Hematopoietic multipotent progenitor cell treated with erythropoietin and hydrocortisone succinate and interleukin-3 and kit ligand, for 4 days (in vitro differentiated cells): ENCODE measurements at regions not wholly inside any gene's neighbourhood (a gene's known extent, or its start where the extent isn't known, plus 50 kb on each side); places are given as distances from the start of the nearest gene placed in this dataset.

Experiments
- DNase-seq: peaks from one replicate; pipeline ENCODE4 v3.0.0-alpha.2; 2015

DNA sequence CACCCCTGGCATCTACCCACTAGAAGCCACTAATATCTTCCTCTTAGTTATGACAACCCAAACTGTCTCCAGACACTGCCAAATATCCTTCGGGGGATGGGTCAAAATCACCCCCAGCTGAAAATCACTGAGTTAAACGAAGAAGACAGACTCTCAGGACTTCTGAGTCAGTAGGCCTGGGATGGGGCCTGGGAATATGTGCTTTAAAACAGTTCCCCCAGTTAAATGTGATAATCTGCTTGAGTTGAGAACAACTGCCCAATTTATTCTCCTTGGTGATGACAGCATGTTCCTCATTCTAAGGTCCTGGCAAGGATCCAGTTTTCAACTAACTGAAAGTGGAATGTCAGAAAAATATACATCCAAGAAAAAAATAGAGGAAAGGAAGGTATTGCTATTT lies 52.4 kb downstream of the CBLL2 start:
- peak; percentile 0 for DNase-seq

DNA sequence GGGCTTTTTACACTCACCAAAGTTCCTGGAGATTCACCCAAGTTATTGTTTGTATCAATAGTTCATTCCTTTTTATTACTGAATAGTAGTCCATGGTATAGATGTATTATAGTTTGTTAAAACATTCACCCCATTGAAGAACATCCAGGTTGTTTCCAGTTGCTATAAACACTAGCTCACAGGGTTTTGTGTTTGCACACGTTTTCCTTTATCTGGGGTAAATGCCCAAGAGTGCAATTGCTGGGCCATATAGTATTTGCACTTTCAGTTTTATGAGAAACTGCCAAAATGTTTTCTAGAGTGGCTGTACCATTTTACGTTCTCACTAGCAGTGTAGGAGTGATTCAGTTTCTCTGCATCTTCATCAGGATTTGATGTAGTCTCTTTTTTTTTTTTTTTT lies 57.1 kb downstream of the CBLL2 start:
- no peak for DNase-seq

- DNase-seq, result no peak
Measured at GRCh38 chrX:22338740-22339139, 66.0 kb downstream of the CBLL2 start.

GRCh38 chrX:22339459-22339858 lies 66.7 kb downstream of the CBLL2 start:
- no peak for DNase-seq

DNA sequence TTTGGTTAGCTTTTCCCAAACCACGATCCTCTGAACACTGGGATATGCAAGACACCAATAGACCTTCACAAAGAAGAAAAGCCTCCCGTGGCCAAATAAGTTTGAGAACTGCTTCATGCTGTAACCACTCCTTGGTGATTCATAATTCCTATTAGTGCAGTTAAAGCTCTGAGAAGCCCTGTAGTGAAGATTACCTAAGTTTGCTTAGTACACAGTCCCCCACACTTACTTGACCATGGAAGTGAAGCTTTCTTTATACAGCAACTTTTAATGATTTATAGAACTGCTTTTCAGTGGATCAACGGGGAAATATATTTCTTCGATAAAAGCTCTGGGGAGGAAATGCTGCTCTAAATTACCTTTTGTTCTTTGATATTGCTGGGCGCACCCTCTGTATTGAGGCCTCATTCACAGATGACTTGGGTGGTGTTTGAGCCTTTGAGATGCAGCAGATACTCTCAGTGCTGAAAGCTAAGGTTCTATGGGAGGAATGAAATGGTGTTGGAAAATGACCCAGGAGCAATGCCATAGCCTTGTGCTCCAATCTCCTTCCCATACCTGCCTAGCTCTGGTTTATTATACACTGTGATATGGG lies 67.4 kb downstream of the CBLL2 start:
- no peak for DNase-seq

DNA sequence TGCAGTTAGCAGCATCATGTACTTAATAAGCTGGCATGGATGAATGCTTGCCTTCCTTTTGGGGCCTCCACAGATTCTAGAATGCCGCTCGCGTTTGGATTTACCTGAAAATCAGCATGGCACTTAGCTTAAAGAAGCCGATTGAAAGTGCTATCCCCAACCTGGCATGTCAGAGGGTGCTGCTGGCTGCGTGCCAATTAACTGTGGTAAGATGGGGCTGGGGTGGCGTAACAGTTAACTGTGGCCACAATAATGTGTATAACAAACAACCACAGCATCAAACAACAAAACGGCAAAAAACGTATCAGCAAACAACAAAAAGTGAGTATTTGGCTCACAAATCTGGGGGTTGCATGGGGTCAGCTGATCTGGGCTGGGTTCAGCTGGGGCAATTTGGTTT lies 70.5 kb downstream of the CBLL2 start:
- DNase-seq, result no peak

GRCh38 chrX:22345884-22346283 lies 73.2 kb downstream of the CBLL2 start:
- no peak for DNase-seq

- no peak for DNase-seq
Measured at GRCh38 chrX:22347491-22347890, 74.8 kb downstream of the CBLL2 start.

- DNase-seq, result no peak
Measured at GRCh38 chrX:22349116-22349515, 76.4 kb downstream of the CBLL2 start.

GRCh38 chrX:22351076-22351475 lies 78.4 kb downstream of the CBLL2 start:
- no peak for DNase-seq

- DNase-seq, result no peak
Measured at GRCh38 chrX:22351966-22352365, 79.3 kb downstream of the CBLL2 start.

GRCh38 chrX:22357621-22358020 lies 84.9 kb downstream of the CBLL2 start:
- no peak for DNase-seq

GRCh38 chrX:22360129-22360528 lies 87.4 kb downstream of the CBLL2 start:
- no peak for DNase-seq

GRCh38 chrX:22365460-22365859 lies 92.7 kb downstream of the CBLL2 start:
- no peak for DNase-seq

DNA sequence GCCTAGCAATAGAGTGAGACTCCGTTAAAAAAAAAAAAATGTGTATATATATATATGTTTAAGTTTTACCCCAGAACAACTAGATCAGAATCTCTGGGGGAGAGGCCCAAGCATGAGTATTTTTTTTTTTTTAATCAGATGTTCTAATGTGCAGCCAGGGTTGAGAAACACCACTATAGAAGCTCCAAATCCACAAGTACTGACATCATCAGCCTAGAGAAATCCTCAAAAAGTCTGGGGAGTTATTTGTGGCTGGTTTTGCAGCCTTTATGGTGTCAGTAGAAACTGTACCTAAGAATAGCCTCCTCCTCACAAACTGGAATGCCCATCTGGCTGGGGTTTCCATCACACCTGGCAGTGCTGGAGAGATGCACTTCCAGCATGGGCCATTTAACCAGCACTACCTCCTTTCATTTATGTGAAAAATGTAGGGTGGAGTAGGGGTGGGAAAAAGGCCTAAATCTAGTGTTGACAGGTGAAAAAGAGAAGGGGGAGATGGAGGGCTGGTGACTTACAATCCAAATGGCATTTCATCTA lies 93.5 kb downstream of the CBLL2 start:
- no peak for DNase-seq

DNA sequence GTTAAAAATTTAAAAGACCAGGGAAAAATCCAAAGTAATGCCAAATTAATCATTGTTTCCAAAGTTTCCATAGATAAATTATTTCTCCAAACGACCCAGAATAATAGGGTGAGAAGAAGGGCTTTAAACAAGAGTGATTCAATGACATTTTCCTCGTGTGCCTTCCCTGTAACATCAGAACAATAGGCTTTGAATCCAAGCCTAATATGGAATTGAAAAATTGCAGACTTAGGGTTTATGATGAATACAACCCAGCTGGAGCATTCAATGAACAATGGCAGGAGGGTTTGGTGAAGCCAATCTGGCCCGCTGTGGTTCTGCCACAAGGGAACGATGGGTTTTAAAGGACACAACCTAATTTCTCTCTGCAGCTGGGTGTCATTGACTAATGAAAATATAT lies 94.2 kb downstream of the CBLL2 start:
- no peak for DNase-seq

DNA sequence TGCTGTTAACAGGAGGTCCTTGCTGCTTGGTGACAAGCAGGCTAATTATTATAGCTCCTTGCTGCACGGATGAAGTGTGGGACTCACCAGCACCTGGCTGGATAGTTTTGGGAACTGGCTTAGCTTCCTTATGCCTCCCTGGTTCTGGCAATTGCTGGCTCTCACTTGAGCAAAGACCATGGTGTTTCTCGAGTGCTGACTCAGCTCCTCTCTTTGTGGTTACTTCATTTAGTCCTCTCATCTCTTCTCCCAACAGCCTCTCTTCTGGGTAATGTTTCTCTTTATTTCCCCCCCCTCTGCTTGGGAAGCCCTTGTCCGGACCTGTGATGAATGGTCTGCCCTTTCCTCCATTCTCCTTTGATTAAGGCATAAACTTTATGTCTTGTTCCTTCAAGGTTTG lies 100.4 kb downstream of the CBLL2 start:
- DNase-seq, result no peak

DNA sequence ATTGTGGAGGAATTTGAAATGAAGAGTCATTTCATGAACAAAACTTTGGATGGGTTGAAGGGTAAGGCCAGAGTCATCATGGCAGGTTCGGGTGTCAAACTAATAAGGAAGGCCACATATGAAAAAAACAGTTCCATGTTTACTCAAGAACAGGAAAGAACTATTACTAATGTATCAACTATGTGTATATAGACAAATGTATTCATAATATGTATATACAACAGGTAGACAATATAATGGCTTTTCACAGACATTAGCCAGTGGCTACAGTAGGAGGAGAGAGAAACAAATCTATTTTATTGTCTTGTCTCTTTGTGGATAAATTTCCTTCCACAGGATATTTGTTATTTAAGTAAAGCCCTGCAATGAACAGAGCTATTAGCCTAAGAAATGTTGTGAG lies 101.1 kb downstream of the CBLL2 start:
- no peak for DNase-seq

- no peak for DNase-seq
Measured at GRCh38 chrX:22376369-22376768, 103.7 kb downstream of the CBLL2 start.

DNA sequence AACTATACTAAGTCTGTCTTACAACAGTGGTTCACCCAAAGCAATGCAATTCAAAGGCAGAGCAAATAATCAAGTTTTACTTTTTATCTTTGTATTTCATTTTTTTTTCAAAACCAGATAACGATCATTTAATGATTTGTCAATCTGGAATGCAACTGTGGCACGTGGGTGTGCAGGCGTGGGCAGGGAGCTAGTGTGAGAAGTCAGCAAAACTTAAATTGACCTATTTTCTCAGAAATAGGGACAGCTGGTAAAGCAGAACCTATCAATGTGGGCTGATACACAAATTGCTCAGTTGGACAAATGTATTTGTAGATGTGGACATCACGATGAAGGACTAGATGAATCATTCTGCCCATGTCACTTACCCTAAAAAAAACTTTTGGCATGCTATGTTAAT lies 105.6 kb downstream of the CBLL2 start:
- DNase-seq, result no peak

DNA sequence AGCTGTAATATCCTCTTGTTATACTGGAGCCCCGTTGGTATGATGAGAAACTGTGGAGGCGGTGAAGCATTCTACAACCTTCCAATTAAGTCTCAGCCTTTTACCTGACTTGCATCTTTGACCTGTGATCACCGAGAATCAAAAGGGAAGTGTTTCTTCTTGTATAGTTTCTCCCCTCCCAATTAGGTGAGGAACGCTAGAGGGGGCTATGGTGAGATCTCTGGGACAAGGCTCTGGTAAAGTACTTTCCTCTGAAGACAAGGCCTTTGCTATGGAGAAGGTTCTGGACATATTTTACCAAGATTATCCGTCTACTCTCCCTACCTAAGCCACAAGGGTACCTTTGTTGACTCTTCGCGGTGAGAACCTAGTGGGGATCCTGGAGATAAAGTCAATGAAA lies 111.3 kb downstream of the CBLL2 start:
- no peak for DNase-seq

- no peak for DNase-seq
Measured at GRCh38 chrX:22389556-22390179, 117.0 kb downstream of the CBLL2 start.

DNA sequence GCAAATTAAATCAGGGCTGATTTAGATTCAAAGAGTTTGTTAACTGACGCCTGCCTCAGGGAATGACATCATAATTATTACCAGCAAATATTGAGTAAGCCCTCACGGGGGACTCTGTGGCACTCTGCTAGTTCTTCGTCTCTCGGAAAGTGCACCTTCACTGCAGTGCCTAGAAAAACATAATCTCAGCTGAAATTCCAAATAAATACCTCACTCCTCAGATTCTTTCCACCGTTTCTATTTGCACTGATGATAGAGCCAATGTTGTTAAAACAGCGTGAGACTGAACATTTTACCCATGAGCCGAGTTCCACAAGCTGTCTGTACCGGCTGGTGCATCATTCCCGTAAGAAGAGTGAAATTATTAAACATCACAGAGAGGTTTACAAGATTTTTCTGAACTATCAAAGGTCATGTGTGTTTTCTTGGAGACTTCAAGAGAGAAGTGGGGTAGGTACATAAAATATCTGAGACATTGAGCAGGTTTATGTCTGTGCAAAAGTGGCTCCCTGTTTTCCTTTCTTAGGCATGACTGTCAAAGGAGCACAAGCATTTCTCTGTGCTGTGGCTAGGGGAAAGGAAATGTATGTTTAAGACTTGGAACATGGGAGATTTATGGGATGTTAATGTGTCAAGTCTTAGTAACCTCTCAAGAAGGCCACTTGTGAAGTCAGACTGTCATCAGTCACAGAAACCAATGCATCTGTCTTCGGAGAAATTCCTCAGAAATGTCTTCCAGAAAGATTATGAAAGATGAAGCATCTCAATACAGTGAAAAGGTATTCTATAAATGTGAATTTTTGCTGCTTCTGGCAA lies 119.6 kb downstream of the CBLL2 start:
- no peak for DNase-seq

DNA sequence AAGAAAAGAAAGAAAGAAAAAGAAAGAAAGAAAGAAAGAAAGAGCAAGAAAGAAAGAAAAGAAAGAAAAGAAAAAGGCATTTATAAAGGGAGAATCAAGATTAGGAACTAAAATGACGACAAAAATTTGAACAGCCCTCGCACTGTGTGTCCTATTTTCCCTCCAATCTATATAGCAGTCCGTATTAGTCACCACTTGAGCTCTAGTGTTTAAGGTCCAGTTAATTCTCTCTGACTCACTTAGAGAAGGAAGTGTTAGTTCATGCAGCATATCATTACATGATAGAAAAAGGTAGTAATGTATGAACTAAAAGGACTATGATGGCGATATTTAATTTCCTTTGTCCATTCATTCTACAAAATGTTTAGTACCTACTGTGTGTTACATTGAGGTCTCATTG lies 122.7 kb downstream of the CBLL2 start:
- no peak for DNase-seq
